Neural cell (in vitro differentiated cells): ENCODE measurements at regions not wholly inside any gene's neighbourhood (a gene's known extent, or its start where the extent isn't known, plus 50 kb on each side); places are given as distances from the start of the nearest gene placed in this dataset.
"Not testable (repeated sequence)": the region's sequence is repeated elsewhere in the genome, so short reads cannot be mapped to it uniquely, and the experiment has no call there.

Experiments used
- H2AFZ ChIP-seq: fragments of 200-600, 300-800 bp; sonication (generic), shearing (Covaris generic); 2 replicates; pipeline ENCODE4 v1.6.0; 2014; ENCODE audit warnings: low read depth, mild to moderate bottlenecking, antibody characterized with exemption, low read length, moderate library complexity
- H3F3A ChIP-seq: fragments of 200-600 bp; shearing (Covaris generic); 2 replicates; pipeline ENCODE4 v1.6.1; 2016; ENCODE audit warnings: mild to moderate bottlenecking, moderate library complexity, mixed read lengths, antibody characterized with exemption, low read length; ENCODE audit not compliant: insufficient read depth, poor library complexity, severe bottlenecking
- H3K27ac ChIP-seq: fragments of 200-600, 300-800 bp; sonication (generic), shearing (Covaris generic); 2 replicates; pipeline ENCODE4 v1.5.1; 2014; ENCODE audit warnings: mild to moderate bottlenecking, low read length, moderate library complexity
- H3K27me3 ChIP-seq: fragments of 300-800, 200-600 bp; sonication (generic), shearing (Covaris generic); 2 replicates; pipeline ENCODE4 v1.6.0; 2014; ENCODE audit warnings: mild to moderate bottlenecking, low read depth, low read length, moderate library complexity; ENCODE audit not compliant: insufficient read depth
- H3K36me3 ChIP-seq: fragments of 300-800, 200-600 bp; sonication (generic), shearing (Covaris generic); 2 replicates; pipeline ENCODE4 v1.5.1; 2014; ENCODE audit warnings: mild to moderate bottlenecking, antibody characterized with exemption, low read length, moderate library complexity; ENCODE audit not compliant: insufficient read depth
- H3K4me2 ChIP-seq: fragments of 300-800, 200-600 bp; sonication (generic), shearing (Covaris generic); 2 replicates; pipeline ENCODE4 v1.6.0; 2014; ENCODE audit warnings: mild to moderate bottlenecking, low read length
- H3K4me3 ChIP-seq: fragments of 300-800, 200-600 bp; sonication (generic), shearing (Covaris generic); 2 replicates; pipeline ENCODE4 v1.5.1; 2014; ENCODE audit warnings: mild to moderate bottlenecking, low read length, moderate library complexity
- H3K79me2 ChIP-seq: fragments of 200-600 bp; shearing (Covaris generic); replicated peaks from 2 replicates; pipeline ENCODE4 v1.6.0; 2014; ENCODE audit warnings: mild to moderate bottlenecking, low read length, moderate library complexity; ENCODE audit not compliant: insufficient read depth
- H3K9ac ChIP-seq: fragments of 300-800, 200-600 bp; sonication (generic), shearing (Covaris generic); 2 replicates; pipeline ENCODE4 v1.6.1; 2016; ENCODE audit warnings: mild to moderate bottlenecking, low read length, mixed read lengths
- H3K9me2 ChIP-seq: fragments of 200-600 bp; shearing (Covaris generic); 2 replicates; pipeline ENCODE4 v1.6.1; 2016; ENCODE audit warnings: mild to moderate bottlenecking, low read length, mixed read lengths; ENCODE audit not compliant: insufficient read depth
- H3K9me3 ChIP-seq: fragments of 200-600, 300-800 bp; sonication (generic), shearing (Covaris generic); 2 replicates; pipeline ENCODE4 v1.6.1; 2016; ENCODE audit warnings: mild to moderate bottlenecking, mixed run types, low read length, moderate library complexity, mixed read lengths
- H4K20me1 ChIP-seq: fragments of 200-600 bp; shearing (Covaris generic); 2 replicates; pipeline ENCODE4 v1.6.1; 2016; ENCODE audit warnings: mild to moderate bottlenecking, mixed run types; ENCODE audit not compliant: insufficient read depth
- CTCF ChIP-seq: fragments of 450-650 bp; IDR thresholded peaks from 2 replicates; pipeline ENCODE4 v1.5.1; 2014; ENCODE audit warnings: antibody characterized with exemption, mild to moderate bottlenecking, moderate library complexity; ENCODE audit not compliant: poor library complexity, severe bottlenecking
- EP300 ChIP-seq: fragments of 450-650 bp; conservative IDR thresholded peaks from 2 replicates; pipeline ENCODE4 v1.6.1; 2014; ENCODE audit warnings: antibody characterized with exemption, mild to moderate bottlenecking, moderate library complexity; ENCODE audit not compliant: poor library complexity, severe bottlenecking
- EZH2 ChIP-seq: fragments of 200-600, 300-800 bp; shearing (Covaris generic), sonication (generic); IDR thresholded peaks from 2 replicates; pipeline ENCODE4 v1.6.1; 2014; ENCODE audit warnings: antibody characterized with exemption, low read length, borderline replicate concordance, mild to moderate bottlenecking; ENCODE audit not compliant: insufficient read depth, poor library complexity, severe bottlenecking
- MXI1 ChIP-seq: fragments of 450-650 bp; conservative IDR thresholded peaks from 2 replicates; pipeline ENCODE4 v1.6.1; 2014; ENCODE audit warnings: antibody characterized with exemption, mild to moderate bottlenecking; ENCODE audit not compliant: poor library complexity, severe bottlenecking
- POLR2AphosphoS5 ChIP-seq: IDR thresholded peaks from 2 replicates; pipeline ENCODE4 v1.6.1; 2012
- RAD21 ChIP-seq: fragments of 450-650 bp; conservative IDR thresholded peaks from 2 replicates; pipeline ENCODE4 v1.6.1; 2014; ENCODE audit warnings: antibody characterized with exemption, mild to moderate bottlenecking, moderate library complexity
- REST ChIP-seq: IDR thresholded peaks from 2 replicates; pipeline ENCODE4 v1.6.1; 2012; ENCODE audit warnings: borderline replicate concordance
- SMC3 ChIP-seq: fragments of 450-650 bp; conservative IDR thresholded peaks from 2 replicates; pipeline ENCODE4 v1.6.1; 2014; ENCODE audit warnings: antibody characterized with exemption, mild to moderate bottlenecking, moderate library complexity; ENCODE audit not compliant: poor library complexity
- TAF1 ChIP-seq: IDR thresholded peaks from 2 replicates; pipeline ENCODE4 v1.6.1; 2012; ENCODE audit warnings: low read depth

DNA sequence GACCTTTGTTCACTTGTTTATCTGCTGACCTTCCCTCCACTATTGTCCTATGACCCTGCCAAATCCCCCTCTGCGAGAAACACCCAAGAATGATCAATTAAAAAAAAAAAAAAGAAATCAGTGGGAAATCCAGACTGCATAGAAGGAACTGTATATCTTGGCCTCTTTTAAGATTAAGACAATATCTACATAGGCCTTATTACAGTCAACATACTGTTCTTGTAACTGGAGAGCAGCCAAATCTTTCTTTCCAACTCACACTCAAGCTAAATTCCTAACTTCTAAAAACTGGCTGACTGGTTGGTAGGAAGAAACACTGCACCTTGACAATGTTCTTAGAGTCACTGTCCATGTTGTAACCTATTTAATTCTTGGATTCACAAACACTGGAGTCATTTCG is 824.1 kb upstream of the GBE1 start:
- not testable (repeated sequence) for H2AFZ ChIP-seq, H3K9ac ChIP-seq, H3K79me2 ChIP-seq, H4K20me1 ChIP-seq, H3K9me2 ChIP-seq, H3K27me3 ChIP-seq, H3F3A ChIP-seq, H3K4me3 ChIP-seq, H3K9me3 ChIP-seq, H3K36me3 ChIP-seq, H3K27ac ChIP-seq, H3K4me2 ChIP-seq

GRCh38 chr3:82584861-82585260 is 823.4 kb upstream of the GBE1 start:
- H3K9me3 ChIP-seq, H3K4me2 ChIP-seq, H3K27ac ChIP-seq, H3K27me3 ChIP-seq, H3K4me3 ChIP-seq, H3K9me2 ChIP-seq, H3K9ac ChIP-seq, H2AFZ ChIP-seq, H3K79me2 ChIP-seq, H3F3A ChIP-seq, H3K36me3 ChIP-seq, H4K20me1 ChIP-seq: not testable (repeated sequence)

DNA sequence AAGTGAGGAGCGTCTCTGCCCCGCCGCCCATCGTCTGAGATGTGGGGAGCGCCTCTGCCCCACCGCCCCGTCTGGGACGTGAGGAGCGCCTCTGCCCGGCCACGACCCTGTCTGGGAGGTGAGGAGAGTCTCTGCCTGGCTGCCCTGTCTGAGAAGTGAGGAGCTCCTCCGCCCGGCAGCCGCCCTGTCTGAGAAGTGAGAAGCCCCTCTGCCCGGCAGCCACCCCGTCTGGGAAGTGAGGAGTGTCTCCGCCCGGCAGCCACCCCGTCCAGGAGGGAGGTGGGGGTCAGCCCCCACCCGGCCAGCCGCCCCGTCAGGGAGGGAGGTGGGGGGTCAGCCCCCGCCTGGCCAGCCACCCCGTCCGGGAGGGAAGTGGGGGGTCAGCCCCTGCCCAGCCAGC is 823.0 kb upstream of the GBE1 start:
- not testable (repeated sequence) for H3K4me2 ChIP-seq, H3K27ac ChIP-seq, H3K9me2 ChIP-seq, H3K79me2 ChIP-seq, H3K27me3 ChIP-seq, H3F3A ChIP-seq, H4K20me1 ChIP-seq, H3K36me3 ChIP-seq, H3K9ac ChIP-seq, H2AFZ ChIP-seq, H3K9me3 ChIP-seq, H3K4me3 ChIP-seq

GRCh38 chr3:82581350-82581749 is 819.9 kb upstream of the GBE1 start:
- Histone ChIP-seq H3K27ac (no peak overlapping the region), H3K4me2 (no peak overlapping the region), H3K9ac (no peak overlapping the region), H3K27me3 (no peaks in the 10 kb centered on the region), H3K9me3 (no peaks in the 10 kb centered on the region), H3K4me3 (no peak overlapping the region), H4K20me1 (no peaks in the 10 kb centered on the region), H3K36me3 (no peaks in the 10 kb centered on the region), H2AFZ (no peak overlapping the region), H3K79me2 (no peaks in the 10 kb centered on the region), H3K9me2 (no peaks in the 10 kb centered on the region), H3F3A (no peaks in the 10 kb centered on the region)
- TF ChIP-seq SMC3: no peak
- no peak for TF ChIP-seq RAD21
- TF ChIP-seq EZH2: no peak
- no peak for TF ChIP-seq EP300
- no peak for TF ChIP-seq POLR2AphosphoS5
- no peak for TF ChIP-seq TAF1
- no peak for TF ChIP-seq CTCF
- TF ChIP-seq MXI1: no peak
- no peak for TF ChIP-seq REST
